HT1080 (cell line): ENCODE measurements at regions not wholly inside any gene's neighbourhood (a gene's known extent, or its start where the extent isn't known, plus 50 kb on each side); places are given as distances from the start of the nearest gene placed in this dataset.
"Not testable (repeated sequence)": the region's sequence is repeated elsewhere in the genome, so short reads cannot be mapped to it uniquely, and the experiment has no call there.

Source experiments
- DNase-seq: peaks from one replicate; pipeline ENCODE4 v3.0.0-alpha.2; 2015; ENCODE audit warnings: low read depth

- DNase-seq = no peak
Measured at GRCh38 chr7:24434972-24435371, 138.3 kb upstream of the PALS2 start.

DNA sequence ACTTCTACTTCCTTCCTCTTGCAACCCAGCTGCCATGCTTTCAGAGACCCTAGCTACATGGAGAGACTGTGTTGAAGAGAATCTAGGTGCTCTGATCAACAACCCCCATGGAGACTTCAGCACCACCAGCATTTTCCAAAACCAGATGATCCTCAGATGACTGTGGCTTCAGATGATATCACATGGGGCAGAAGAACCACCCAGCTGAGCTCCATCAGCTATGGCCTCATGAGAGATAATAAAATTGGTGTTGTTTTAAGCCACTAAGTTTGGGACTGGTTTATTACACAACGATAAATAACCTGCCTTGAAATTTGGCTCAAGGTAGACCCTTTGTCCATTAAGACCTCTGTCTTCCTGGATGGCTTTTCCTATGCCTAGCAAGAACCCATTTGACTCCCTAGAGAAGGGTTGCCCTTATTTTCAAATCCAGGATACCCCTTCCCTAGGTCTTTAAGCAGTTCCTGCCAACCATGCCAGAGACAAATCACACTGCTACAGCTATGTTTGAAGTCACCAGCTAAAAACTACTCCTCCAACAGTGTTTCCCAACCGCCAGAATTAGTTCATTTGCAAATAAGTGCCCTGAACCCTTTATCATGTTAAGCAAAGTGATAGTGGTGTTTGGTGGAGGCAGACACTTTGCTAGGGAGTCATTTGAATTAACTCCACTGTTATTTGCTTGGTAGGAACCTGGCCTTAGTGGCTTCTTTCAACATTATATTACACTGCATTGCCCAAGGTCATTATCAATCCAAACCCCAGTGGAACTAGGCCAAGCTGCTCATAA is 136.9 kb upstream of the PALS2 start:
- DNase-seq = no peak

- no peak for DNase-seq
Measured at GRCh38 chr7:24438232-24438631, 135.0 kb upstream of the PALS2 start.

GRCh38 chr7:24439104-24439503 is 134.1 kb upstream of the PALS2 start:
- DNase-seq = not testable (repeated sequence)

GRCh38 chr7:24440892-24441291 is 132.4 kb upstream of the PALS2 start:
- peak; percentile 7 for DNase-seq

DNA sequence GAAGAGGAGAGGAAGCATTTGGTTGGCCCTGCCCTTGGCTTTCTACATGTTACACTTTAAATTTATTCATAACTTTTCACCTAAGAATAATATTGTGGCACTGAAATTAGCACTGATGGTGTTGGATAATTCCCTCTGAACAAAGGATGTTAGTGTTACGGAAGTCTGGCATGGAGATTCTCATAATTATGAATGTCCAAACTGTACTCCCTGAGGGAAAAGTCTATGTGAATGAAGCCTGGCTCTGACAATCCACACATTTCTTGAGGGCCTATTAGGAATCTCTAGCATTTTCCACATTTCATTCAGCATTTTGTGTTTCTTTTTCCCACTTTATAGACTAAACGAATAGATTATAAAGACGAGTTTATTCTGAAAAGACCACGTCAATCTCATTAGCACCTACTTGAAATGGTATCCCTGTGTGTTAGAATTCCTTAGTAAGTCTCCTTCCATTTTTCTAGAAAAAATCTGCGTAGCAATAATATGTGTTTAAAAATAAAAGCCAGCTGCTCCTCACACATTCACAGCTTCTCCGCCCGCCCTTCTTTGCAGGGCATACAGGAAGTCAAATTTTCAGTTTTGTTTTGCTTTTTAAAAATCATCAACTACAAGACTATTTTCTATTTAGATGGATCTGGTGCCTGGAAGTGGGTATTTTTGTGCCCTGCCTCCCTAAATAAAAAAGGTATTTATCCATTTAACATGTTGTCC is 131.8 kb upstream of the PALS2 start:
- no peak for DNase-seq

- no peak for DNase-seq
Measured at GRCh38 chr7:24442170-24442777, 131.0 kb upstream of the PALS2 start.

- no peak for DNase-seq
Measured at GRCh38 chr7:24444666-24445440, 128.4 kb upstream of the PALS2 start.

GRCh38 chr7:24448038-24448437 is 125.2 kb upstream of the PALS2 start:
- DNase-seq = no peak

GRCh38 chr7:24449416-24449815 is 123.8 kb upstream of the PALS2 start:
- not testable (repeated sequence) for DNase-seq

GRCh38 chr7:24455813-24456525 is 117.3 kb upstream of the PALS2 start:
- DNase-seq = no peak

DNA sequence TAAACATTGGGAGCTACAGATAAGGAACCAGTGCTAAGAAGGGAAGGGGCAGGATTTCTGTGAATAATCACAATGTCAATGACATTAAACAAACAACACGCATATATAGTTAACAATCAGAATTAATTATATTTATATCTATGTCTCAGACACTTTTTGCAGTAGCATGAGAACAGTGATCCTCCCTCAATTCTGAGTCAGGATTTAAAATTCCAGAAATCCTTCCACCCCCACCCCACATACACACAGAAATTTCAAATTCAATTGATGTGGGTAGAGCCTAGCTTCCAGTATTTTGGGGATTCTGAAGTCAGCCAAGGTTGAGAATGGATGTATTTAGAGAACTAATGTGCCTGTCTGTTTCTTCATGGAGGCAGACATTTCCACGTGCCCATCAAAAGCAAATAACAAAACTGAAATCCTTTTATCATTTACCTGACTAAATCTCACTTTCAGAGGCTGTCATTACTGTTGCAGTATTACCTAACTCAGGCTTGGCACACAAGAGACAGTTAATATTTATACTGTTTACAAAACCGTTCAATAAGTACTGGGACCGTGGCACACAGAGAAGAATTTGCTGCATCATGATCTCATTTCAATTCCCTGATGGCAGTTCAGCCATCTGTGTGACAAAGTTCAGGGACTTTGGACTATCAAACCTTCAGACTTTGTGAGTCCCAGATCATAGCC is 116.6 kb upstream of the PALS2 start:
- no peak for DNase-seq

DNA sequence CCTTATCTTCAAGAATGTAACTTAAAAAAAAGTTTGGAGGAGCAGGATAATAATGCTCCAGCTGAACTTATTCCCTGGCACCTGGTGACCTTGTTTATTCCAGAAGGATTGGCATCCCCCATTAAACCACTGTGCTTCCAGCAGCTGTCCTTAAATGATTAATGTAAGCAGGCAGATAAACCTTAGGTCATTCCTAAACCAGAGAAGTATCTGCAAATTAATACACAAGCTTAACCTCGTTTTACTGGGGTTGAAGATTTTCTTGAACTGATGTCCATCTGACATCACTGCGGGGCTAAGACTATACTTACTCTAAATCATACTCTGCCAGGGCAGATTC is 116.1 kb upstream of the PALS2 start:
- DNase-seq = no peak

GRCh38 chr7:24462117-24462516 is 111.1 kb upstream of the PALS2 start:
- no peak for DNase-seq

DNA sequence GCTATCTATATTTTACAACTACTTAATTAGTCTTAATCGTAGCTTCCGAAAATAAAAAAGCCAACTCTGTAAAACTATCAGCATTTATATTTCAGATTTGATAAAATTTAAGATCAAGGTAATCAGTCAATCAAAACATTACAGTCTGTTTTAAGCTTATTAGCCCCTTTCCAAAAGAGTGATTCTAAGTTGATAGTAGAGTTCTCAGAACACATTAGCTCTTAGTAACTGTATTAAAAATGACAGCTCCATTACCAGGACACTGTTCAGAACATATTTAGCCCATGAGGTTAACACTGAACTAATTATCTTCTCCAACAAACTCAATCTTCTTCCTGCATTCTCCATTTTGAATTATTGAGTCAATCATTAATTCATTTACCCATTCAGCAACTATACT is 110.3 kb upstream of the PALS2 start:
- DNase-seq = no peak

- DNase-seq = no peak
Measured at GRCh38 chr7:24463474-24463873, 109.8 kb upstream of the PALS2 start.

- no peak for DNase-seq
Measured at GRCh38 chr7:24464861-24465260, 108.4 kb upstream of the PALS2 start.

DNA sequence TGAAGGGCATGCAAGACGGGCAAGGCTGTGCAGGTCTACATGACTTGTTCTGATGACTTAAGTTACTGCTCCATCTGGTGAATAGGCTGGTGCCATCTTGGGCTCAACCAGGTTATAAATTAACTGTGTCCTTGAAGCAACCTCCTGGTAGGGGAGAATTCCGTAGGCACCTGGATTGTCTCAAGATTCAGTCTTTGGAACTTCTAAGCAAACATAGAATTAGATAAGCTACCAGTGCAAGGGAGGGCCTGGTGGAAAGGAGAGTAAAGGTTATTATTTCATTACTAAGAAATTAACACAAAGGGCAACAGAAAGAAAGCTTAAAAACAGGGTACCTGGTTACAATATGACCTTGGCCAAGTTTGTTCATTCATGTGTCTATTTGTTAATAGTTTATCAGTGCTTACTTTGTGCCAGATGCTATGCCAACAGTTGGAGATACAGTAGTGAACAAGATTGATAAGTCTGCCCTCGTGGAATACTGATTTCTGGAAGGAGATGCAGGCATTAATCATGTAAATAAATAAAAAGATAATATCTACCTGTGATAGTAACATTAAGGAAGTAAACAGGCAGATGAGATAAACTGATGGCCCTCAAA is 107.0 kb upstream of the PALS2 start:
- DNase-seq = no peak

DNA sequence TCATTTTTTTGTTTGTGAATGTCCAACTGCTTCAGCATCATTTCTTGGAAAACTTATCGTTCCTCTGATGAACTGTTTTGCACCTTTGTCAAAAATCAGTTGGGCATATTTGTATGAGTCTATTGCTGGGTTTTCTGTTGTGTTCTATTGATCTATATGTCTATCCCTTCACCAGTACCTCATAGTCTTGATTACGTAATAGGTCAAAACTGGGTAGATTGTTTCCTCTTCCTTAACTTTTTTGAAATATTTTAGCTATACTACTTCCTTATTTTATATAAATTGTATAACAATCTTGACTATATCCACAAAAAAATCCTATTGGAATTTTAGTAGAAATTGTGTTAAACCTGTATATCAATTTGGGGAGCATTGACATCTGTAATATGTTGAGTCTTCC is 104.1 kb upstream of the PALS2 start:
- no peak for DNase-seq

- peak; percentile 54 for DNase-seq
Measured at GRCh38 chr7:24472093-24472492, 101.2 kb upstream of the PALS2 start.
